Karpas-422 (cell line): ENCODE measurements at regions not wholly inside any gene's neighbourhood (a gene's known extent, or its start where the extent isn't known, plus 50 kb on each side); places are given as distances from the start of the nearest gene placed in this dataset.
"Not testable (repeated sequence)": the region's sequence is repeated elsewhere in the genome, so short reads cannot be mapped to it uniquely, and the experiment has no call there.

Source experiments
- DNase-seq: peaks from one replicate; pipeline ENCODE4 v3.0.0-alpha.2; 2015
- H2AFZ ChIP-seq: fragments of 200-600 bp; sonication (generic); 2 replicates; pipeline ENCODE4 v1.6.1; 2014; ENCODE audit warnings: antibody characterized with exemption, low read length, mixed read lengths
- H3K27ac ChIP-seq: fragments of 200-600 bp; sonication (generic); 2 replicates; pipeline ENCODE4 v1.5.1; 2014; ENCODE audit warnings: mild to moderate bottlenecking, low read length, moderate library complexity
- H3K27me3 ChIP-seq: fragments of 200-600 bp; sonication (generic); 2 replicates; pipeline ENCODE4 v1.6.1; 2014; ENCODE audit warnings: low read length, mixed read lengths
- H3K36me3 ChIP-seq: fragments of 200-600 bp; sonication (generic); 2 replicates; pipeline ENCODE4 v1.6.1; 2014; ENCODE audit warnings: low read length, mixed read lengths; ENCODE audit not compliant: insufficient read depth
- H3K4me1 ChIP-seq: fragments of 200-600 bp; sonication (generic); 2 replicates; pipeline ENCODE4 v1.6.1; 2014; ENCODE audit warnings: mild to moderate bottlenecking, low read length, mixed read lengths
- H3K4me2 ChIP-seq: fragments of 200-600 bp; sonication (generic); 2 replicates; pipeline ENCODE4 v1.6.1; 2014; ENCODE audit warnings: low read length, low read depth, mild to moderate bottlenecking; ENCODE audit not compliant: poor library complexity, severe bottlenecking
- H3K4me3 ChIP-seq: fragments of 200-600 bp; sonication (generic); 2 replicates; pipeline ENCODE4 v1.5.1; 2014; ENCODE audit warnings: mild to moderate bottlenecking, antibody characterized with exemption, low read length, mixed read lengths
- H3K79me2 ChIP-seq: fragments of 200-600 bp; sonication (generic); 2 replicates; pipeline ENCODE4 v1.6.1; 2014; ENCODE audit warnings: mild to moderate bottlenecking, low read length, mixed read lengths
- H3K9ac ChIP-seq: fragments of 200-600 bp; sonication (generic); 2 replicates; pipeline ENCODE4 v1.6.0; 2014; ENCODE audit warnings: low read length
- H3K9me2 ChIP-seq: fragments of 200-600 bp; sonication (generic), shearing (Covaris generic); replicated peaks from 2 replicates; pipeline ENCODE4 v1.6.0; 2014; ENCODE audit warnings: mild to moderate bottlenecking, low read length, moderate library complexity; ENCODE audit not compliant: insufficient read depth
- H3K9me3 ChIP-seq: fragments of 300-700, 200-600 bp; sonication (generic); 2 replicates; pipeline ENCODE4 v1.6.1; 2014; ENCODE audit warnings: low read length, mixed read lengths
- H4K20me1 ChIP-seq: fragments of 200-600 bp; sonication (generic); 2 replicates; pipeline ENCODE4 v1.6.1; 2014; ENCODE audit warnings: mild to moderate bottlenecking, antibody characterized with exemption, low read length, low read depth; ENCODE audit not compliant: insufficient read depth

- H3K9me3 ChIP-seq, H3K9ac ChIP-seq, DNase-seq, H4K20me1 ChIP-seq, H3K9me2 ChIP-seq, H3K4me1 ChIP-seq, H3K79me2 ChIP-seq, H3K36me3 ChIP-seq, H2AFZ ChIP-seq, H3K27me3 ChIP-seq, H3K4me2 ChIP-seq, H3K4me3 ChIP-seq, H3K27ac ChIP-seq: not testable (repeated sequence)
Measured at GRCh38 chr10:95137990-95138625, 55.9 kb upstream of the ACSM6 start.

- Histone ChIP-seq H3K4me3 (no peak overlapping the region), H3K9me2 (no peaks in the 10 kb centered on the region), H3K27me3 (no peaks in the 10 kb centered on the region), H3K79me2 (no peaks in the 10 kb centered on the region), H2AFZ (no peak overlapping the region), H3K27ac (no peak overlapping the region), H3K9me3 (no peaks in the 10 kb centered on the region), H3K4me1 (peaks cover 6% of the 10 kb centered on the region), H3K4me2 (no peak overlapping the region), H3K9ac (no peak overlapping the region), H3K36me3 (no peaks in the 10 kb centered on the region), H4K20me1 (no peaks in the 10 kb centered on the region)
- DNase-seq = no peak
Measured at GRCh38 chr10:95134490-95134889, 59.5 kb upstream of the ACSM6 start.

- H3K4me1 ChIP-seq = peaks cover 6% of the 10 kb centered on the region
- no peaks in the 10 kb centered on the region for H3K36me3 ChIP-seq
- no peaks in the 10 kb centered on the region for H4K20me1 ChIP-seq
- H3K9me2 ChIP-seq = no peaks in the 10 kb centered on the region
- peak; percentile 41 for DNase-seq
- H3K4me3 ChIP-seq = no peak overlapping the region
- H3K9me3 ChIP-seq = no peaks in the 10 kb centered on the region
- H3K27ac ChIP-seq = no peak overlapping the region
- no peak overlapping the region for H2AFZ ChIP-seq
- H3K4me2 ChIP-seq = no peak overlapping the region
- no peak overlapping the region for H3K9ac ChIP-seq
- H3K79me2 ChIP-seq = no peaks in the 10 kb centered on the region
- no peaks in the 10 kb centered on the region for H3K27me3 ChIP-seq
Measured at GRCh38 chr10:95133997-95134396, 60.0 kb upstream of the ACSM6 start.

- Histone ChIP-seq H3K79me2 (no peaks in the 10 kb centered on the region), H3K27ac (no peak overlapping the region), H2AFZ (no peak overlapping the region), H4K20me1 (no peaks in the 10 kb centered on the region), H3K9me2 (no peaks in the 10 kb centered on the region), H3K4me2 (no peak overlapping the region), H3K9ac (no peak overlapping the region), H3K9me3 (no peaks in the 10 kb centered on the region), H3K27me3 (no peaks in the 10 kb centered on the region), H3K4me1 (peaks cover 6% of the 10 kb centered on the region), H3K4me3 (no peak overlapping the region), H3K36me3 (no peaks in the 10 kb centered on the region)
- DNase-seq = peak; percentile 90
Measured at GRCh38 chr10:95133016-95133752, 60.9 kb upstream of the ACSM6 start.

- H3K79me2 ChIP-seq, H3K27ac ChIP-seq, H3K9me2 ChIP-seq, H3K4me3 ChIP-seq, H3K36me3 ChIP-seq, DNase-seq, H4K20me1 ChIP-seq, H3K4me2 ChIP-seq, H3K27me3 ChIP-seq, H3K4me1 ChIP-seq, H3K9me3 ChIP-seq, H3K9ac ChIP-seq, H2AFZ ChIP-seq: not testable (repeated sequence)
Measured at GRCh38 chr10:95130429-95130828, 61.1 kb upstream of the CYP2C8 start.

- no peak for DNase-seq
- H3K36me3 ChIP-seq = no peaks in the 10 kb centered on the region
- no peaks in the 10 kb centered on the region for H3K9me2 ChIP-seq
- H3K27ac ChIP-seq = no peak overlapping the region
- H3K9me3 ChIP-seq = no peaks in the 10 kb centered on the region
- H3K4me2 ChIP-seq = no peak overlapping the region
- H3K9ac ChIP-seq = no peak overlapping the region
- H4K20me1 ChIP-seq = no peaks in the 10 kb centered on the region
- H3K27me3 ChIP-seq = no peaks in the 10 kb centered on the region
- no peak overlapping the region for H3K4me3 ChIP-seq
- no peaks in the 10 kb centered on the region for H3K4me1 ChIP-seq
- H2AFZ ChIP-seq = no peak overlapping the region
- H3K79me2 ChIP-seq = no peaks in the 10 kb centered on the region
Measured at GRCh38 chr10:95125582-95125981, 56.3 kb upstream of the CYP2C8 start.

- H4K20me1 ChIP-seq = no peaks in the 10 kb centered on the region
- DNase-seq = no peak
- no peaks in the 10 kb centered on the region for H3K79me2 ChIP-seq
- no peaks in the 10 kb centered on the region for H3K36me3 ChIP-seq
- no peak overlapping the region for H3K4me2 ChIP-seq
- no peaks in the 10 kb centered on the region for H3K9me2 ChIP-seq
- H3K4me1 ChIP-seq = no peaks in the 10 kb centered on the region
- no peak overlapping the region for H3K27ac ChIP-seq
- H3K9ac ChIP-seq = no peak overlapping the region
- H3K27me3 ChIP-seq = no peaks in the 10 kb centered on the region
- no peak overlapping the region for H3K4me3 ChIP-seq
- H3K9me3 ChIP-seq = no peaks in the 10 kb centered on the region
- no peak overlapping the region for H2AFZ ChIP-seq
Measured at GRCh38 chr10:95122736-95123135, 53.4 kb upstream of the CYP2C8 start.

GRCh38 chr10:95121904-95122303 is 52.6 kb upstream of the CYP2C8 start:
- no peaks in the 10 kb centered on the region for H3K4me1 ChIP-seq
- no peak overlapping the region for H3K4me3 ChIP-seq
- DNase-seq = no peak
- H3K27ac ChIP-seq = no peak overlapping the region
- no peaks in the 10 kb centered on the region for H3K9me2 ChIP-seq
- H4K20me1 ChIP-seq = no peaks in the 10 kb centered on the region
- no peaks in the 10 kb centered on the region for H3K27me3 ChIP-seq
- H3K9ac ChIP-seq = no peak overlapping the region
- H3K79me2 ChIP-seq = no peaks in the 10 kb centered on the region
- no peak overlapping the region for H3K4me2 ChIP-seq
- H2AFZ ChIP-seq = no peak overlapping the region
- H3K9me3 ChIP-seq = no peaks in the 10 kb centered on the region
- H3K36me3 ChIP-seq = no peaks in the 10 kb centered on the region
